Neuronal stem cell (in vitro differentiated cells): ENCODE measurements at regions not wholly inside any gene's neighbourhood (a gene's known extent, or its start where the extent isn't known, plus 50 kb on each side); places are given as distances from the start of the nearest gene placed in this dataset.
A peak's percentile ranks its signal among the peaks of the same experiment; 100 is the strongest.

Experiments used
- DNase-seq: peaks from one replicate; pipeline ENCODE4 v3.0.0-alpha.2; 2013; ENCODE audit warnings: low spot score
- H2AFZ ChIP-seq: one replicate; pipeline ENCODE4 v1.6.1; 2013; ENCODE audit warnings: mild to moderate bottlenecking, low read length, inconsistent platforms
- H2AK5ac ChIP-seq: 2 replicates; pipeline ENCODE4 v1.6.1; 2013; ENCODE audit warnings: low read depth, mild to moderate bottlenecking, inconsistent platforms, low read length, moderate library complexity, mixed read lengths
- H2BK120ac ChIP-seq: 2 replicates; pipeline ENCODE4 v1.6.1; 2013; ENCODE audit warnings: low read depth, mild to moderate bottlenecking, inconsistent platforms, low read length, moderate library complexity, mixed read lengths
- H2BK12ac ChIP-seq: one replicate; pipeline ENCODE4 v1.6.1; 2013; ENCODE audit warnings: low read length, inconsistent platforms
- H2BK15ac ChIP-seq: 2 replicates; pipeline ENCODE4 v1.6.1; 2013; ENCODE audit warnings: mild to moderate bottlenecking, low read length, inconsistent platforms, mixed read lengths
- H2BK5ac ChIP-seq: one replicate; pipeline ENCODE4 v1.6.1; 2013; ENCODE audit warnings: inconsistent platforms, mild to moderate bottlenecking, low read length, moderate library complexity
- H3K14ac ChIP-seq: one replicate; pipeline ENCODE4 v1.6.1; 2013; ENCODE audit warnings: low read length, inconsistent platforms
- H3K18ac ChIP-seq: 2 replicates; pipeline ENCODE4 v1.6.1; 2013; ENCODE audit warnings: low read length, inconsistent platforms
- H3K23ac ChIP-seq: 2 replicates; pipeline ENCODE4 v1.6.1; 2013; ENCODE audit warnings: low read depth, mild to moderate bottlenecking, mixed read lengths, low read length, inconsistent platforms; ENCODE audit not compliant: poor library complexity
- H3K27ac ChIP-seq: replicated peaks from 3 replicates; pipeline ENCODE4 v1.5.1; 2013; ENCODE audit warnings: low read length, inconsistent platforms
- H3K27me3 ChIP-seq, 3 experiments: 2 replicates each; pipeline ENCODE4 v1.6.1; 2013; ENCODE audit warnings: low read length in 3 of 3, mild to moderate bottlenecking in 2 of 3, inconsistent platforms in 1 of 3, low read depth in 1 of 3, mixed read lengths in 1 of 3, moderate library complexity in 1 of 3; ENCODE audit not compliant: control insufficient read depth in 3 of 3, insufficient read depth in 3 of 3
- H3K36me3 ChIP-seq, 2 donors: replicated peaks in 1 of 2; 2 replicates each; pipeline ENCODE4 v1.6.1; 2013; ENCODE audit warnings: low read length in 2 of 2; ENCODE audit not compliant: control insufficient read depth in 2 of 2, insufficient read depth in 2 of 2
- H3K4ac ChIP-seq: 2 replicates; pipeline ENCODE4 v1.6.1; 2013; ENCODE audit warnings: inconsistent platforms, mild to moderate bottlenecking, low read length, moderate library complexity
- H3K4me1 ChIP-seq, 2 donors: 1 replicate in 1 of 2; 2 replicates in 1 of 2; pipeline ENCODE4 v1.6.1; 2013; ENCODE audit warnings: low read length in 2 of 2, low read depth in 1 of 2; ENCODE audit not compliant: control insufficient read depth in 2 of 2, insufficient read depth in 1 of 2
- H3K4me2 ChIP-seq: one replicate; pipeline ENCODE4 v1.6.1; 2013; ENCODE audit warnings: mild to moderate bottlenecking, low read length, inconsistent platforms; ENCODE audit not compliant: insufficient read depth, poor library complexity, severe bottlenecking
- H3K4me3 ChIP-seq, 2 donors: 2 replicates each; pipeline ENCODE4 v1.5.1; 2013; ENCODE audit warnings: low read length in 2 of 2, mild to moderate bottlenecking in 2 of 2, inconsistent platforms in 1 of 2, moderate library complexity in 1 of 2
- H3K79me1 ChIP-seq: one replicate; pipeline ENCODE4 v1.6.1; 2013; ENCODE audit warnings: low read depth, mild to moderate bottlenecking, inconsistent platforms, low read length, moderate library complexity
- H3K9ac ChIP-seq: one replicate; pipeline ENCODE4 v1.6.1; 2013; ENCODE audit warnings: mild to moderate bottlenecking, low read depth, low read length, inconsistent platforms; ENCODE audit not compliant: poor library complexity
- H3K9me3 ChIP-seq, 2 donors: replicated peaks in 1 of 2; 2 replicates each; pipeline versions ENCODE3 to v1.6.1; 2013; ENCODE audit warnings: low read length in 2 of 2, mild to moderate bottlenecking in 2 of 2, inconsistent platforms in 1 of 2, low read depth in 1 of 2, mixed read lengths in 1 of 2, moderate library complexity in 1 of 2; ENCODE audit not compliant: control insufficient read depth in 2 of 2, insufficient read depth in 1 of 2
- H4K8ac ChIP-seq: one replicate; pipeline ENCODE4 v1.6.1; 2013; ENCODE audit warnings: low read depth, mild to moderate bottlenecking, inconsistent platforms, low read length, moderate library complexity
- H4K91ac ChIP-seq: one replicate; pipeline ENCODE4 v1.6.1; 2013; ENCODE audit warnings: low read length, low read depth, mild to moderate bottlenecking, inconsistent platforms; ENCODE audit not compliant: poor library complexity
- WGBS, 2 donors: extraction: QIAGEN DNeasy Blood & Tissue Kit; methylation state at CpG; one replicate each; pipeline ENCODE4 v1.1.7; 2013; ENCODE audit warnings: missing lambda C conversion rate in 2 of 2, mixed read lengths in 1 of 2; ENCODE audit not compliant: insufficient read length in 2 of 2, insufficient replicate concordance in 1 of 2; ENCODE audit errors: extremely low coverage in 2 of 2; 5-methylcytosine and 5-hydroxymethylcytosine counted together

- Histone ChIP-seq H3K79me1 (no peaks in the 10 kb centered on the region), H3K9ac (no peak overlapping the region), H2BK12ac (no peak overlapping the region), H3K4me3 (no peak overlapping the region), H2BK120ac (no peak overlapping the region), H3K36me3 (no peaks in the 10 kb centered on the region), H4K8ac (no peak overlapping the region), H3K4ac (no peak overlapping the region), H3K4me2 (no peak overlapping the region), H4K91ac (no peak overlapping the region), H2BK5ac (no peak overlapping the region), H3K9me3 (peaks cover 3% of the 10 kb centered on the region in 2 donors), H3K14ac (no peak overlapping the region), H3K18ac (no peak overlapping the region), H3K27me3 (no peaks in the 10 kb centered on the region), H3K27ac (no peak overlapping the region), H3K23ac (no peak overlapping the region), H2BK15ac (no peak overlapping the region), H2AK5ac (no peak overlapping the region), H3K4me1 (peaks cover 0 to 16% of the 10 kb centered on the region in 2 donors), H2AFZ (no peak overlapping the region)
- WGBS, 2 donors, result no CpG with 5 or more reads among the region's 6 CpGs
- no peak for DNase-seq
Measured at GRCh38 chr6:164168595-164168994, 754.1 kb downstream of the QKI start.

- H3K36me3 ChIP-seq, result no peaks in the 10 kb centered on the region
- H3K79me1 ChIP-seq, result no peaks in the 10 kb centered on the region
- H2BK120ac ChIP-seq, result no peak overlapping the region
- H3K4me3 ChIP-seq, result no peak overlapping the region
- no peak overlapping the region for H3K4me2 ChIP-seq
- no peak overlapping the region for H3K9ac ChIP-seq
- H3K9me3 ChIP-seq, result no peaks in the 10 kb centered on the region
- no peak overlapping the region for H4K91ac ChIP-seq
- no peak overlapping the region for H4K8ac ChIP-seq
- peak overlapping the region; percentile 4 for H3K18ac ChIP-seq
- H3K4ac ChIP-seq, result no peak overlapping the region
- no peaks in the 10 kb centered on the region for H3K27me3 ChIP-seq
- WGBS, 2 donors, result no CpG with 5 or more reads among the region's 8 CpGs
- no peak overlapping the region for H2AK5ac ChIP-seq
- no peak overlapping the region for H2BK12ac ChIP-seq
- peak overlapping the region; percentile 9 for H2AFZ ChIP-seq
- no peak overlapping the region for H3K23ac ChIP-seq
- no peak for DNase-seq
- H3K27ac ChIP-seq, result no peak overlapping the region
- no peak overlapping the region for H2BK5ac ChIP-seq
- H3K14ac ChIP-seq, result no peak overlapping the region
- H3K4me1 ChIP-seq, result peaks cover 0 to 16% of the 10 kb centered on the region in 2 donors
- no peak overlapping the region for H2BK15ac ChIP-seq
Measured at GRCh38 chr6:164167873-164168405, 753.4 kb downstream of the QKI start.

GRCh38 chr6:164166996-164167395 lies 752.5 kb downstream of the QKI start:
- Histone ChIP-seq H4K91ac (no peak overlapping the region), H3K18ac (no peak overlapping the region), H3K4ac (no peak overlapping the region), H3K14ac (no peak overlapping the region), H4K8ac (no peak overlapping the region), H2BK12ac (no peak overlapping the region), H3K36me3 (no peaks in the 10 kb centered on the region), H3K9ac (no peak overlapping the region), H2AFZ (no peak overlapping the region), H3K79me1 (no peaks in the 10 kb centered on the region), H3K9me3 (peaks cover 0 to 3% of the 10 kb centered on the region in 2 donors), H2BK15ac (no peak overlapping the region), H2BK5ac (no peak overlapping the region), H3K4me1 (peaks cover 0 to 16% of the 10 kb centered on the region in 2 donors), H3K23ac (no peak overlapping the region), H3K4me2 (no peak overlapping the region), H3K27me3 (no peaks in the 10 kb centered on the region), H2BK120ac (no peak overlapping the region), H3K27ac (no peak overlapping the region), H2AK5ac (no peak overlapping the region), H3K4me3 (no peak overlapping the region)
- DNase-seq, result no peak
- no CpG with 5 or more reads among the region's 5 CpGs for WGBS, 2 donors

- H3K23ac ChIP-seq, result no peak overlapping the region
- H3K9me3 ChIP-seq, result peaks cover 0 to 6% of the 10 kb centered on the region in 2 donors
- peak overlapping the region; percentile 16 for H3K18ac ChIP-seq
- no peak overlapping the region for H3K14ac ChIP-seq
- no peak overlapping the region for H2BK12ac ChIP-seq
- WGBS, 2 donors, result no CpG with 5 or more reads among the region's 7 CpGs
- H4K8ac ChIP-seq, result no peak overlapping the region
- H3K9ac ChIP-seq, result no peak overlapping the region
- H2AK5ac ChIP-seq, result no peak overlapping the region
- no peak overlapping the region for H2AFZ ChIP-seq
- H3K4ac ChIP-seq, result no peak overlapping the region
- H3K4me3 ChIP-seq, result no peak overlapping the region
- H3K27ac ChIP-seq, result no peak overlapping the region
- H2BK120ac ChIP-seq, result no peak overlapping the region
- peaks cover 0 to 16% of the 10 kb centered on the region in 2 donors for H3K4me1 ChIP-seq
- no peaks in the 10 kb centered on the region for H3K36me3 ChIP-seq
- no peak for DNase-seq
- H2BK15ac ChIP-seq, result no peak overlapping the region
- no peak overlapping the region for H3K4me2 ChIP-seq
- no peaks in the 10 kb centered on the region for H3K79me1 ChIP-seq
- no peak overlapping the region for H2BK5ac ChIP-seq
- no peaks in the 10 kb centered on the region for H3K27me3 ChIP-seq
- no peak overlapping the region for H4K91ac ChIP-seq
Measured at GRCh38 chr6:164166515-164166914, 752.0 kb downstream of the QKI start.
